OCI-LY3 (cell line): ENCODE measurements at regions not wholly inside any gene's neighbourhood (a gene's known extent, or its start where the extent isn't known, plus 50 kb on each side); places are given as distances from the start of the nearest gene placed in this dataset.

ENCODE experiments used
- H2AFZ ChIP-seq: fragments of 200-600, 300-600 bp; shearing (Covaris generic); 2 replicates; pipeline ENCODE4 v1.6.0; 2014; ENCODE audit warnings: antibody characterized with exemption, low read depth, low read length
- H3K27ac ChIP-seq: fragments of 200-600, 300-600 bp; sonication (generic); 2 replicates; pipeline ENCODE4 v1.5.1; 2014; ENCODE audit warnings: mild to moderate bottlenecking, low read length, moderate library complexity, mixed read lengths
- H3K27me3 ChIP-seq: fragments of 200-600, 300-600 bp; sonication (generic); 2 replicates; pipeline ENCODE4 v1.6.1; 2014; ENCODE audit warnings: low read depth, low read length, mixed read lengths
- H3K36me3 ChIP-seq: fragments of 200-600, 300-600 bp; sonication (generic); replicated peaks from 2 replicates; pipeline ENCODE3; 2014; ENCODE audit warnings: low read depth, low read length, mixed read lengths
- H3K4me1 ChIP-seq: fragments of 300-600, 200-600 bp; sonication (generic); 2 replicates; pipeline ENCODE4 v1.6.1; 2014; ENCODE audit warnings: low read length, mixed read lengths
- H3K4me2 ChIP-seq: fragments of 200-600, 300-600 bp; sonication (generic); 2 replicates; pipeline ENCODE4 v1.6.1; 2014; ENCODE audit warnings: low read length, mixed read lengths
- H3K4me3 ChIP-seq: fragments of 300-600, 200-600 bp; sonication (generic); 2 replicates; pipeline ENCODE4 v1.5.1; 2014; ENCODE audit warnings: antibody characterized with exemption, mild to moderate bottlenecking, low read length, moderate library complexity
- H3K79me2 ChIP-seq: fragments of 300-600, 200-600 bp; shearing (Covaris generic); 2 replicates; pipeline ENCODE4 v1.6.1; 2014; ENCODE audit warnings: mild to moderate bottlenecking, low read length, mixed read lengths
- H3K9ac ChIP-seq: fragments of 300-600, 200-600 bp; shearing (Covaris generic); 2 replicates; pipeline ENCODE4 v1.6.0; 2014; ENCODE audit warnings: mild to moderate bottlenecking, low read length, moderate library complexity
- H3K9me3 ChIP-seq: fragments of 200-600, 300-600 bp; shearing (Covaris generic); 2 replicates; pipeline ENCODE4 v1.6.1; 2014; ENCODE audit warnings: low read length, mixed read lengths; ENCODE audit not compliant: insufficient read depth
- H4K20me1 ChIP-seq: fragments of 200-600, 300-600 bp; sonication (generic); 2 replicates; pipeline ENCODE4 v1.6.1; 2016; ENCODE audit warnings: low read length, mixed read lengths; ENCODE audit not compliant: insufficient read depth
- EZH2phosphoT487 ChIP-seq: fragments of 200-600 bp; shearing (Covaris generic); IDR thresholded peaks from 2 replicates; pipeline ENCODE4 v1.6.1; 2018; ENCODE audit warnings: antibody characterized with exemption, mixed run types, low read depth
- TF ChIP-seq, protein P1 (sequence below): fragments of 200-600, 300-600 bp; sonication (generic); IDR thresholded peaks from 2 replicates; pipeline ENCODE4 v1.5.1; 2014; ENCODE audit warnings: antibody characterized with exemption, low read length, low read depth

DNA sequence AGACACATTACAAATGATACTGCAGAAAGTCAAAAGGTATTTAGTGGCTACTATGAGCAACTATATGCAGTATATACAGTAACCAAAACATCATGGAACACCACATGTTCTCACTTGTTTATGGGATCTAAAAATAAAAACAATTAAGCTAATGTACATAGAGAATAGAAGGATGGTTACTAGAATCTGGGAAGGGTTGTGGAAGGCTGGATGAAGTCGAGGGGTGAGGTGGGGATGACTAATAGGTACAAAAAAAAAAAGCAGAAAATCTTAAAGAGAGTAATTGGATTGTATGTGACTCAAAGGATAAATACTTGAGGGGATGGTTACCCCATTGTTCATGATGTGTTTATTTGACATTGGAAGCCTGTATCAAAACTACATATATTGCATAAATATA is 848.8 kb upstream of the GBE1 start:
- H3K79me2 ChIP-seq = no peaks in the 10 kb centered on the region
- H3K27ac ChIP-seq = no peak overlapping the region
- H3K9ac ChIP-seq = no peak overlapping the region
- H2AFZ ChIP-seq = no peak overlapping the region
- H3K4me2 ChIP-seq = no peak overlapping the region
- peaks cover 5% of the 10 kb centered on the region; the same call in 1 of the 2 replicates for H3K9me3 ChIP-seq
- TF ChIP-seq EZH2phosphoT487 = no peak
- TF ChIP-seq, protein P1, sequence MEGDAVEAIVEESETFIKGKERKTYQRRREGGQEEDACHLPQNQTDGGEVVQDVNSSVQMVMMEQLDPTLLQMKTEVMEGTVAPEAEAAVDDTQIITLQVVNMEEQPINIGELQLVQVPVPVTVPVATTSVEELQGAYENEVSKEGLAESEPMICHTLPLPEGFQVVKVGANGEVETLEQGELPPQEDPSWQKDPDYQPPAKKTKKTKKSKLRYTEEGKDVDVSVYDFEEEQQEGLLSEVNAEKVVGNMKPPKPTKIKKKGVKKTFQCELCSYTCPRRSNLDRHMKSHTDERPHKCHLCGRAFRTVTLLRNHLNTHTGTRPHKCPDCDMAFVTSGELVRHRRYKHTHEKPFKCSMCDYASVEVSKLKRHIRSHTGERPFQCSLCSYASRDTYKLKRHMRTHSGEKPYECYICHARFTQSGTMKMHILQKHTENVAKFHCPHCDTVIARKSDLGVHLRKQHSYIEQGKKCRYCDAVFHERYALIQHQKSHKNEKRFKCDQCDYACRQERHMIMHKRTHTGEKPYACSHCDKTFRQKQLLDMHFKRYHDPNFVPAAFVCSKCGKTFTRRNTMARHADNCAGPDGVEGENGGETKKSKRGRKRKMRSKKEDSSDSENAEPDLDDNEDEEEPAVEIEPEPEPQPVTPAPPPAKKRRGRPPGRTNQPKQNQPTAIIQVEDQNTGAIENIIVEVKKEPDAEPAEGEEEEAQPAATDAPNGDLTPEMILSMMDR = no peak
- H4K20me1 ChIP-seq = no peaks in the 10 kb centered on the region
- no peak overlapping the region for H3K4me3 ChIP-seq
- H3K27me3 ChIP-seq = no peaks in the 10 kb centered on the region
- no peaks in the 10 kb centered on the region for H3K36me3 ChIP-seq
- H3K4me1 ChIP-seq = no peaks in the 10 kb centered on the region

DNA sequence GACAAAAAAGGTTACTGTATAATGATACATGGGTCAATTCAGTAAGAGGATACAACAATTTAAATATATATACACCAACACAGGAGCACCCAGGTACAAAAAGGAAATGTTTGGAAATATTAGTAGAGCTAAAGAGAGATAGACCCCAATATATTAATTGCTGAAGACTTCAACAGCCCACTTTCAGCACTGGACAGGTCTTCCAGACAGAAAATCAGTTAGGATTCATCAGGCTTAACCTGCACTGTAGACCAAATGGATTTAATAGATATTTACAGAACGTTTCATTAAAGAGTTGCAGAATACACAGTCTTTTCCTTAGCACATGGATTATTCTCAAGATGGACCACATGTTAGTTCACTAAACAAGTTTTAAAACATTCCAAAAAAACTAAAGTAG is 845.9 kb upstream of the GBE1 start:
- no peak overlapping the region for H2AFZ ChIP-seq
- no peaks in the 10 kb centered on the region for H3K36me3 ChIP-seq
- H3K4me2 ChIP-seq = no peak overlapping the region
- H3K27me3 ChIP-seq = no peaks in the 10 kb centered on the region
- H3K27ac ChIP-seq = no peak overlapping the region
- H3K9me3 ChIP-seq = peaks cover 5% of the 10 kb centered on the region; the same call in 1 of the 2 replicates
- no peaks in the 10 kb centered on the region for H3K4me1 ChIP-seq
- no peaks in the 10 kb centered on the region for H4K20me1 ChIP-seq
- TF ChIP-seq, protein P1 = no peak
- TF ChIP-seq EZH2phosphoT487 = no peak
- no peak overlapping the region for H3K9ac ChIP-seq
- H3K79me2 ChIP-seq = no peaks in the 10 kb centered on the region
- no peak overlapping the region for H3K4me3 ChIP-seq

DNA sequence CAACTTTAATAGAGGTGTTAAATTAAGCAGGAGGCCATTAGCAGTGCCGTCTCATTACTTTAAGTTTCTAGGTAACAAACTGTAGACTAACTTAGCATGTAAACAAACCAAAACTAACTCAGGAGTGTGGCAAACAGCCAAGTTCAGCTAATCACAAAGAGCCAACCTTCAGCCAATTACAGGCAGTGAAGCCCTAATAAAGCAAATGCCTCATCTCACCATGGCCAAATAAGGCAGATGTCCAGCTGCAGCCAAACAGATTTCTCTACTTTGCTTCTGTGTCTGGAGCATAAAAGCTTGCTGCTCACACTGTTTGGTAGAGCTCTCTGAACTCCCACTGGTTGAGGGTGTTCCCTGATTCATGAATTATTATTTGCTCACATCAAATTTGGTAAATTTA is 835.4 kb upstream of the GBE1 start:
- TF ChIP-seq, protein P1 = no peak
- no peak for TF ChIP-seq EZH2phosphoT487
- Histone ChIP-seq H3K4me1 (no peaks in the 10 kb centered on the region), H3K4me3 (no peak overlapping the region), H4K20me1 (no peaks in the 10 kb centered on the region), H2AFZ (no peak overlapping the region), H3K79me2 (no peaks in the 10 kb centered on the region), H3K27ac (no peak overlapping the region), H3K4me2 (no peak overlapping the region), H3K27me3 (no peaks in the 10 kb centered on the region), H3K9ac (no peak overlapping the region), H3K36me3 (no peaks in the 10 kb centered on the region), H3K9me3 (peaks cover 13% of the 10 kb centered on the region)

DNA sequence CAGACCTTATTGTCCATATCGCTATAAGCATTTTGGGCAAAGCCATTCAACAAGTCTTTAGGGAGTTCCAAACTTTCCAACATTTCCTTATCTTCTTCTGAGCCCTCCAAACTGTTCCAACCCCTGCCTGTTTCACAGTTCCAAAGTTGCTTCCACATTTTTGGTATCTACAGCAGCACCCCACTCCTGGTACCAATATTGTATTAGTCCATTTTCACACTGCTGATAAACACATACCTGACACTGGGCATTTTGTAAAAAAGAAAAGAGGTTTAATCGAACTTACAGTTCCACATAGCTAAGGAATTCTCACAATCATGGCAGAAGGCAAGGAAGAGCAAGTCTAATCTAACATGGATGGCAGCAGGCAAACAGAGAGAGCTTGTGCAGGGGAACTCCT is 834.1 kb upstream of the GBE1 start:
- no peaks in the 10 kb centered on the region for H3K27me3 ChIP-seq
- no peak overlapping the region for H3K4me3 ChIP-seq
- no peak overlapping the region for H3K4me2 ChIP-seq
- H3K36me3 ChIP-seq = no peaks in the 10 kb centered on the region
- H2AFZ ChIP-seq = no peak overlapping the region
- H3K4me1 ChIP-seq = no peaks in the 10 kb centered on the region
- H3K27ac ChIP-seq = no peak overlapping the region
- no peak overlapping the region for H3K9ac ChIP-seq
- no peaks in the 10 kb centered on the region for H4K20me1 ChIP-seq
- no peaks in the 10 kb centered on the region for H3K79me2 ChIP-seq
- peaks cover 13% of the 10 kb centered on the region for H3K9me3 ChIP-seq
- no peak for TF ChIP-seq EZH2phosphoT487
- TF ChIP-seq, protein P1 = no peak
